GM20000 (cell line): ENCODE measurements at regions not wholly inside any gene's neighbourhood (a gene's known extent, or its start where the extent isn't known, plus 50 kb on each side); places are given as distances from the start of the nearest gene placed in this dataset.

Source experiments
- DNase-seq: peaks from one replicate; pipeline ENCODE4 v3.0.0; 2012; ENCODE audit warnings: low spot score
- TF ChIP-seq, protein P1 (sequence below): IDR thresholded peaks from 2 replicates; pipeline ENCODE4 v1.5.1; 2012; ENCODE audit warnings: mild to moderate bottlenecking, control low read depth; ENCODE audit errors: extremely low read depth, missing control alignments

DNA sequence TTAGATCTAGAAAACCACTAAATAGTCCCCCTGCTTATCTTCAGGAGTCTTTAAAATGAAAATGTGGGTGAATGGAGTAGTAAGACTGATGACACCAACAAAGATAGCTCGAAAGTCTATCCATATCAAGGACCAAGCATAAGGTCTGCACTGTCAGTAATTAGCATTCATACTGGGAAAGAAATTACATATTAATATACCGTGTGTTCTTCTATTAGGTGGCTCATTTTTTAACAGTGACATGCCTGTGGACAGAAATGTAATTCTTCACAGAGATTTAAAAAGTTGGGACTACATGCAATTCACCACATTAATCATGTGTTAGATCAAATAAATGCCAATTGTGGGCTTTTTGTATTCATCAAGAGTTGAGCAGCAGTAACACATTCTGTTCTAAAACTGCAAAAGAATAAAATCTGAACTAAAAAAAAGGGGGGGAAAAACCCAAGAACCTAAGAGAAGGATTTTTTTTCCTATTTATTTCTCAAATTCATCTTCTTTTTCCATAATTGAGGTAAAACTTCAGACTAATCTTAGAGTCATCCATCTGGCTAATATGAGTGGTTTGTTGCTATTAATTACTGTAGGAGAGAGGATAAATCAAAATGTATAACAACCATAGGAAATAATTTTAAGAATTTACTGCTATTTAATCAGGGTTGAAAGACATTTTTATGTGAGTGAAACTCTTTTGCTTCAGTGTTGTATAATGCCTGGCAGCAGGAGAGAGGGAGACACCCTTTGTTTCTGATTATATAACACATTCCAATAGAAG is 386.7 kb upstream of the IGFBP7 start:
- TF ChIP-seq, protein P1, sequence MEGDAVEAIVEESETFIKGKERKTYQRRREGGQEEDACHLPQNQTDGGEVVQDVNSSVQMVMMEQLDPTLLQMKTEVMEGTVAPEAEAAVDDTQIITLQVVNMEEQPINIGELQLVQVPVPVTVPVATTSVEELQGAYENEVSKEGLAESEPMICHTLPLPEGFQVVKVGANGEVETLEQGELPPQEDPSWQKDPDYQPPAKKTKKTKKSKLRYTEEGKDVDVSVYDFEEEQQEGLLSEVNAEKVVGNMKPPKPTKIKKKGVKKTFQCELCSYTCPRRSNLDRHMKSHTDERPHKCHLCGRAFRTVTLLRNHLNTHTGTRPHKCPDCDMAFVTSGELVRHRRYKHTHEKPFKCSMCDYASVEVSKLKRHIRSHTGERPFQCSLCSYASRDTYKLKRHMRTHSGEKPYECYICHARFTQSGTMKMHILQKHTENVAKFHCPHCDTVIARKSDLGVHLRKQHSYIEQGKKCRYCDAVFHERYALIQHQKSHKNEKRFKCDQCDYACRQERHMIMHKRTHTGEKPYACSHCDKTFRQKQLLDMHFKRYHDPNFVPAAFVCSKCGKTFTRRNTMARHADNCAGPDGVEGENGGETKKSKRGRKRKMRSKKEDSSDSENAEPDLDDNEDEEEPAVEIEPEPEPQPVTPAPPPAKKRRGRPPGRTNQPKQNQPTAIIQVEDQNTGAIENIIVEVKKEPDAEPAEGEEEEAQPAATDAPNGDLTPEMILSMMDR: no peak

GRCh38 chr4:57494821-57495220 is 384.6 kb upstream of the IGFBP7 start:
- no peak for DNase-seq
- TF ChIP-seq, protein P1: no peak

More for the DNA sequence above, 386.7 kb upstream of the IGFBP7 start:
- DNase-seq: no peak

- no peak for DNase-seq
- TF ChIP-seq, protein P1: no peak
These were observed 382.2 kb upstream of the IGFBP7 start for GRCh38 chr4:57492251-57492878.

- DNase-seq: no peak
- TF ChIP-seq, protein P1: no peak
These were observed 381.2 kb upstream of the IGFBP7 start for GRCh38 chr4:57491388-57491787.

DNA sequence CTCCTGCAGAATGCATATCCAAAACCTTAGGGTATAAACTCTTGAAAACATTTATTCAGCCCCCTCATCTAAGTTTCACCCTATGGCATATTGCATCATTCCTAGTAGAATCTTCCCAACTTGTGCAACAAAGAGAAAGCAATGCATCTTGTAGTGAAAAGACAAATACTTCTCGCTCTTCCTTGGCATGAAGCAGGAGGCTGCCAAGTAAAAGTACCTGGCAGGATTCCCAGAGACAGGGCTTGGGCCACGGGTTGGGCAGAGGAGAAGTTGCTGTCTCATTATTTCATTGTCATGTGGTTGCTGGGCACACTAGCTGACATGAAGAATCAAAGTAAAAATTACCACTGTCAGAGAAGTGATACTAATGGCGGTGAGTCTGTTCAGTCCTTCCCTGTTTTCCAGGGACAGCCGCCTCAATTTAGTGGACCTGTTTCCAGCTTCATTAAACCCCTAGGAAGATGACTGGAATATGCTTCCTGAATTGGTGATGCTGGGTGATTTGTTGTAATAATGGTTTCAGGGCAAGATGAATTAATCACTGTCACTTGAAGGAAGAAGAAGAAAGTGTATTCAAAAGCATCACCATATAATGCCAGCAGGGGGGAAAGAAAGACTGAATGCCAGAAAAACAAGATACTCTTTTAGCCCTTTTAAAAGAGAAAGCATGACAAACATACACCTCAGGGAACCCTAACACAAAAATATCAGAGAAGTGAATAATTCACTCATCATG is 380.5 kb upstream of the IGFBP7 start:
- TF ChIP-seq, protein P1: no peak
- no peak for DNase-seq

DNA sequence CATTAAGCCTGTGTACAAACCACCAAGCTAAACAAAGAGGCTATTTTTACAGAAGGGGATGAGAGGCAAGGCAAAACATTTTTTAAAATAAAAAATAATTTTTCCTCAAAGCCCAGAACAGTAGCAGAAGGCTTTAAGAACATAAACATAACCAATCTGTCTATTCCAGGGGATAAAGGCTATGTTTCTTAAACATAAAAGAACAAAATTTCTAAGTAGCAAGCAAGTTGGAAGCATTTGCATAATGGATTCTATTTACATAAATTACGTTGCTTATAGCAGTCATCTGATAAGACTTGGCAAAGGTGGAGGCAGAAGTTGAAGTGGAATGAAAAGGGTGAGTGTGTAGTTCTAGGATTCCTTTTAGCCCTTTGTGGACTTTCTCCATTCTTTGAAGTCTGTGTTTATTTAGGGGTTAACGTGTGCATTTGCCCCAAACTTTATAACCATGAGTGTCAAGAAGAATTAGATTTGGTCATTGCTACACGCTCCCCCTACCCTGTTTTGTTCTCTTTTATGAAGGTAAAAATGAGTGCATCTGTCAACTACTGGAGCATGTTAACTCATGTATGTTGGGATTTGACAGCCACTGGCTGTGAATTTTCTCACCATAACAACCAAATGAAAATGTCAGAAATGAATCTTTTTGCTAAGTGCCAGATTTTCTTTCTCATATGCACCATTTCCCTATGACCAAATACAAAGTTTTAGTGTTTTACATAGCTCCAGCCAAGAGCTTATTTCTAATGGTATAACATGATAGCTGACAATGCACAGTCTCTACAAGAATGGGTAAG is 378.4 kb upstream of the IGFBP7 start:
- DNase-seq: no peak
- TF ChIP-seq, protein P1: no peak
